ENCODE measurements at regions not wholly inside any gene's neighbourhood (a gene's known extent, or its start where the extent isn't known, plus 50 kb on each side); places are given as distances from the start of the nearest gene placed in this dataset.

- ChIA-PET POLR2A (no interaction called here), CTCF (ENCODE audit: low intra/inter-chr PET ratio, low total read pairs) (no interaction called here)
- Histone ChIP-seq H2AFZ (ENCODE audit: low read length) (no peak overlapping the region), H4K20me1 (ENCODE audit: insufficient read depth, low read length) (no peaks in the 10 kb centered on the region), H3K27ac (ENCODE audit: extremely low read length, insufficient read depth, low read length) (no peak overlapping the region), H3K27me3 (ENCODE audit: control insufficient read depth in 1 of 2, insufficient read depth in 2 of 2, low read length in 2 of 2) (no peaks in the 10 kb centered on the region), H3K79me2 (ENCODE audit: insufficient read depth, low read length) (no peaks in the 10 kb centered on the region), H3K4me3 (replicated peaks in 1 of 3; ENCODE audit: insufficient read depth in 1 of 3, low read depth in 2 of 3, low read length in 3 of 3) (no peak overlapping the region), H3K4me2 (ENCODE audit: low read depth, low read length) (no peak overlapping the region), H3K36me3 (replicated peaks in 1 of 2; ENCODE audit: control insufficient read depth in 1 of 2, insufficient read depth in 2 of 2, low read length in 2 of 2) (no peaks in the 10 kb centered on the region), H3K4me1 (ENCODE audit: insufficient read depth, low read length) (no peaks in the 10 kb centered on the region), H3K9ac (ENCODE audit: insufficient read depth, low read depth, low read length) (no peak overlapping the region), H3K9me3 (ENCODE audit: low read length) (no peaks in the 10 kb centered on the region)
- in situ Hi-C loops (cut with HindIII; ENCODE audit: extremely low pct_ligation_motif_present, low pct_unique_long_range_greater_than_20kb), result no loop called here
- DNase-seq (ENCODE audit: low spot score) (no peak), ATAC-seq (no peak), FAIRE-seq (no peak)
- BruUV-seq (replicated peaks), result no TSS peak
- no peak for TF ChIP-seq PHF21A (CRISPR knock-in tag; IDR thresholded peaks at IDR 0.05)
- TF ChIP-seq SRF (IDR thresholded peaks at IDR 0.05; ENCODE audit: low read depth, low read length), result no peak
- TF ChIP-seq TP53 (CRISPR knock-in tag; conservative IDR thresholded peaks at IDR 0.05), result no peak
- no peak for TF ChIP-seq NCOA1 (CRISPR knock-in tag; IDR thresholded peaks at IDR 0.05)
- TF ChIP-seq MAFG (CRISPR knock-in tag; IDR thresholded peaks at IDR 0.05), result no peak
- no peak for TF ChIP-seq CAMTA2 (CRISPR knock-in tag; IDR thresholded peaks at IDR 0.05; ENCODE audit: borderline replicate concordance)
- TF ChIP-seq POGK (CRISPR knock-in tag; conservative IDR thresholded peaks at IDR 0.05), result no peak
- no peak for TF ChIP-seq MYNN (CRISPR knock-in tag; IDR thresholded peaks at IDR 0.05; ENCODE audit: low read depth)
- TF ChIP-seq SYNCRIP (IDR thresholded peaks at IDR 0.05; ENCODE audit: insufficient read depth, low read depth, low read length), result no peak
- TF ChIP-seq, protein P1, sequence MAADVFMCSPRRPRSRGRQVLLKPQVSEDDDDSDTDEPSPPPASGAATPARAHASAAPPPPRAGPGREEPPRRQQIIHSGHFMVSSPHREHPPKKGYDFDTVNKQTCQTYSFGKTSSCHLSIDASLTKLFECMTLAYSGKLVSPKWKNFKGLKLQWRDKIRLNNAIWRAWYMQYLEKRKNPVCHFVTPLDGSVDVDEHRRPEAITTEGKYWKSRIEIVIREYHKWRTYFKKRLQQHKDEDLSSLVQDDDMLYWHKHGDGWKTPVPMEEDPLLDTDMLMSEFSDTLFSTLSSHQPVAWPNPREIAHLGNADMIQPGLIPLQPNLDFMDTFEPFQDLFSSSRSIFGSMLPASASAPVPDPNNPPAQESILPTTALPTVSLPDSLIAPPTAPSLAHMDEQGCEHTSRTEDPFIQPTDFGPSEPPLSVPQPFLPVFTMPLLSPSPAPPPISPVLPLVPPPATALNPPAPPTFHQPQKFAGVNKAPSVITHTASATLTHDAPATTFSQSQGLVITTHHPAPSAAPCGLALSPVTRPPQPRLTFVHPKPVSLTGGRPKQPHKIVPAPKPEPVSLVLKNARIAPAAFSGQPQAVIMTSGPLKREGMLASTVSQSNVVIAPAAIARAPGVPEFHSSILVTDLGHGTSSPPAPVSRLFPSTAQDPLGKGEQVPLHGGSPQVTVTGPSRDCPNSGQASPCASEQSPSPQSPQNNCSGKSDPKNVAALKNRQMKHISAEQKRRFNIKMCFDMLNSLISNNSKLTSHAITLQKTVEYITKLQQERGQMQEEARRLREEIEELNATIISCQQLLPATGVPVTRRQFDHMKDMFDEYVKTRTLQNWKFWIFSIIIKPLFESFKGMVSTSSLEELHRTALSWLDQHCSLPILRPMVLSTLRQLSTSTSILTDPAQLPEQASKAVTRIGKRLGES (CRISPR knock-in tag; IDR thresholded peaks at IDR 0.05; ENCODE audit: borderline replicate concordance), result no peak
- no peak for TF ChIP-seq ZNF776 (CRISPR knock-in tag; IDR thresholded peaks at IDR 0.05)
- no peak for TF ChIP-seq PTBP1 (IDR thresholded peaks at IDR 0.05; ENCODE audit: low read depth, low read length, poor library complexity, severe bottlenecking)
- TF ChIP-seq SALL1 (CRISPR knock-in tag; IDR thresholded peaks at IDR 0.05), result no peak
- no peak for TF ChIP-seq KLF16 (CRISPR knock-in tag; IDR thresholded peaks at IDR 0.05)
- TF ChIP-seq BRCA1 (CRISPR knock-in tag; IDR thresholded peaks at IDR 0.05), result no peak
- no peak for TF ChIP-seq FIP1L1 (IDR thresholded peaks at IDR 0.05; ENCODE audit: borderline replicate concordance, insufficient read depth, low read depth, low read length)
- no peak for TF ChIP-seq RAD51 (IDR thresholded peaks at IDR 0.05; ENCODE audit: borderline replicate concordance)
- no peak for TF ChIP-seq FUBP1 (CRISPR knock-in tag; IDR thresholded peaks at IDR 0.05; ENCODE audit: borderline replicate concordance)
- TF ChIP-seq RBM39 (IDR thresholded peaks at IDR 0.05; ENCODE audit: low read depth, low read length, poor library complexity, severe bottlenecking), result no peak
- no peak for TF ChIP-seq SIN3A (IDR thresholded peaks at IDR 0.05; ENCODE audit: borderline replicate concordance, low read depth, low read length)
- intact Hi-C loops (cut with micrococcal nuclease; ENCODE audit: unreplicated experiment), result no loop called here
- 0% methylated on average over 2 of the region's 2 CpGs for WGBS (ENCODE audit: low lambda C conversion rate)
Measured at GRCh38 chr7:114102996-114103395, 184.2 kb upstream of the PPP1R3A start.
